ENCODE measurements at regions not wholly inside any gene's neighbourhood (a gene's known extent, or its start where the extent isn't known, plus 50 kb on each side); places are given as distances from the start of the nearest gene placed in this dataset.
A peak's percentile ranks its signal among the peaks of the same experiment; 100 is the strongest.

DNA sequence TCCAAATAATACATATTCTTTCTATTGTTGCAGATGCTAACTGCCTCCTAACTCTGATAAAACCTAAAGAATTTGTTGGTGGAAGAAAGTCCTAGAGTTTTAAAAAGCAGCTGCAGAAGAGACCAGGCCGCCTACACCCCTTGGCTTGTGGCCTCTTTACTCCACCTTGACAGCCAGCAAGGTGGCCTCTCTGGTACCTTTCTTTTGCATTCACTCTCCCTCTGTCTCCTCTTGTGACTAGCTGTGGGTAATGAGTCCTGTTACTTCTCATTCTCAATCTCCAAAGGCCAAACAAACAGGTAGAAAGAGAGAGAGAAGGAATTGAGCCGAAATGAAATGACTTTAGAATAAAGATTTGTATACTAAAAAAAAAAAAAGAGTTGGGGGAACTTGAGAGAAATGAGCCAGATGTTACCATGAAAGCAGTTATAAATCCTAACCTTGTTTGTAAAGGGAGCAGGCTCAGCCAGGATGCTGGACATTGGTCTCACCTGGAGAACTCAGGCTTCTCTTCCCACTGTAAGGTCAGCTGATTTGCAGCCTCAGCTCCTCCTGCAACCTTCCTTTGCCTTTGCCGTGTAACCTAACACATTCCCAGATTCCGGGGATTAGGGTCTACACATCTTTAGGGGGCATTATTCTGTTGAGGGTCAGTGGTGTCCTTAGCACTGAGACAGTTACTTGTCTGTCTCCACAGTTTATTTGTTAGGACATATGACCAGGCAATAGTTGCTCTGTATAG is 164.1 kb upstream of the IRF2BP2 start:
- H3K4me1 ChIP-seq (ENCODE audit: insufficient read depth, low read length, poor library complexity, severe bottlenecking), result peaks cover 6% of the 10 kb centered on the region
- no TSS peak for BruUV-seq (replicated peaks)
- DNase-seq (ENCODE audit: low spot score), result no peak
- peaks cover 28% of the 10 kb centered on the region for H3K27me3 ChIP-seq (replicated peaks; ENCODE audit: insufficient read depth, low read depth, low read length, poor library complexity)
- H3K4me3 ChIP-seq (ENCODE audit: low read depth, low read length, poor library complexity, severe bottlenecking), result no peak overlapping the region
- TF ChIP-seq, protein P1, sequence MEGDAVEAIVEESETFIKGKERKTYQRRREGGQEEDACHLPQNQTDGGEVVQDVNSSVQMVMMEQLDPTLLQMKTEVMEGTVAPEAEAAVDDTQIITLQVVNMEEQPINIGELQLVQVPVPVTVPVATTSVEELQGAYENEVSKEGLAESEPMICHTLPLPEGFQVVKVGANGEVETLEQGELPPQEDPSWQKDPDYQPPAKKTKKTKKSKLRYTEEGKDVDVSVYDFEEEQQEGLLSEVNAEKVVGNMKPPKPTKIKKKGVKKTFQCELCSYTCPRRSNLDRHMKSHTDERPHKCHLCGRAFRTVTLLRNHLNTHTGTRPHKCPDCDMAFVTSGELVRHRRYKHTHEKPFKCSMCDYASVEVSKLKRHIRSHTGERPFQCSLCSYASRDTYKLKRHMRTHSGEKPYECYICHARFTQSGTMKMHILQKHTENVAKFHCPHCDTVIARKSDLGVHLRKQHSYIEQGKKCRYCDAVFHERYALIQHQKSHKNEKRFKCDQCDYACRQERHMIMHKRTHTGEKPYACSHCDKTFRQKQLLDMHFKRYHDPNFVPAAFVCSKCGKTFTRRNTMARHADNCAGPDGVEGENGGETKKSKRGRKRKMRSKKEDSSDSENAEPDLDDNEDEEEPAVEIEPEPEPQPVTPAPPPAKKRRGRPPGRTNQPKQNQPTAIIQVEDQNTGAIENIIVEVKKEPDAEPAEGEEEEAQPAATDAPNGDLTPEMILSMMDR (conservative IDR thresholded peaks at IDR 0.05; ENCODE audit: low read depth, low read length), result no peak
- TF ChIP-seq EZH2 (IDR thresholded peaks at IDR 0.05; ENCODE audit: borderline replicate concordance, low read depth, low read length, poor library complexity, severe bottlenecking), result no peak
- H3K27ac ChIP-seq (ENCODE audit: low read depth, low read length, poor library complexity, severe bottlenecking), result no peak overlapping the region
- H3K36me3 ChIP-seq (ENCODE audit: insufficient read depth, low read length, poor library complexity, severe bottlenecking), result no peaks in the 10 kb centered on the region
- POLR2A ChIA-PET (ENCODE audit: low non-redundant PET), result no interaction called here
- intact Hi-C loops (cut with micrococcal nuclease; ENCODE audit: unreplicated experiment), result no loop called here
- CTCF ChIA-PET, result no interaction called here
- H3K9me3 ChIP-seq (ENCODE audit: low read depth, low read length, poor library complexity, severe bottlenecking), result no peaks in the 10 kb centered on the region

DNA sequence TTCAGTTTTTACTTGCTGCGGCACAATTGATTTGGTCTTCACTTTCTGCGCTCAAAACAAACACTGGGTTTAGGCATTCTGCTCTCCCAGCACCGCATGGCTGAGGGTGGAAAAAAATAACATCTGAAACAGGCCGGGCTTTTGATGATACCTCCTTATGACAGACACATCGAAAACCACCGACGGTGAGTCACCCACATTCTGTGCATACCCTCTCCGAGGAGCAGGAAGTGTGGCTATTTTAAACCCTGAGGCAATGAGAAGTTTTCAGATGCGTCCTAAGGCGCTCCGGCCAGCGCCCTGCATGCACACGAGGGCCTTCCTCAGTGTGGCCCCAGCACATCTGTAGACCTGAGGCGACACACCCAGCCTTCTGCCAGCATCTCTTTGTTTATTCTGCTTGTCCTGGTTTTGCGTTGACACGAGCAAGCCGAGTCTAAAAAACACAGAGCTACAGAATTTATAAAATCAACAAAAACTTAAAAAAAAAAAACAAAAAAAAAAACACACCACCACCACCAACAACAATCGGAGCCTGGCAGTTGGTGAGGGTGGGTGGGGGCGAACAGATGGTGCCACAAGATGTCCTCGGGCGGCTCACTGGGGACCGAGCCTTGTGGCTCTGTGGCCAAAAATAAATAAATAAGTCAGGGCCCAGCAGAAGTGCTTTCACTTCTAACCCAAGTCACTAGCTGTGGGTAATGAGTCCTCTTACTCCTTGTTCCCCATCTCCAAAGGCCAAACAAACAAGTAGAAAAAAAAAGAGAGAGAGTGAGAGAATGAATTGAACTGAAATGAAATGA is 162.6 kb upstream of the IRF2BP2 start:
- intact Hi-C loops (cut with micrococcal nuclease; ENCODE audit: unreplicated experiment), result no loop called here
- Histone ChIP-seq H3K27me3 (replicated peaks; ENCODE audit: insufficient read depth, low read depth, low read length, poor library complexity) (peaks cover 13% of the 10 kb centered on the region), H3K36me3 (ENCODE audit: insufficient read depth, low read length, poor library complexity, severe bottlenecking) (no peaks in the 10 kb centered on the region), H3K4me3 (ENCODE audit: low read depth, low read length, poor library complexity, severe bottlenecking) (no peak overlapping the region), H3K27ac (ENCODE audit: low read depth, low read length, poor library complexity, severe bottlenecking) (peak overlapping the region; percentile 32), H3K9me3 (ENCODE audit: low read depth, low read length, poor library complexity, severe bottlenecking) (no peaks in the 10 kb centered on the region), H3K4me1 (ENCODE audit: insufficient read depth, low read length, poor library complexity, severe bottlenecking) (peaks cover 6% of the 10 kb centered on the region)
- POLR2A ChIA-PET (ENCODE audit: low non-redundant PET), result no interaction called here
- BruUV-seq (replicated peaks), result no TSS peak
- CTCF ChIA-PET, result no interaction called here
- DNase-seq (ENCODE audit: low spot score), result peak; percentile 64
- TF ChIP-seq, protein P1 (conservative IDR thresholded peaks at IDR 0.05; ENCODE audit: low read depth, low read length), result no peak
- no peak for TF ChIP-seq EZH2 (IDR thresholded peaks at IDR 0.05; ENCODE audit: borderline replicate concordance, low read depth, low read length, poor library complexity, severe bottlenecking)

DNA sequence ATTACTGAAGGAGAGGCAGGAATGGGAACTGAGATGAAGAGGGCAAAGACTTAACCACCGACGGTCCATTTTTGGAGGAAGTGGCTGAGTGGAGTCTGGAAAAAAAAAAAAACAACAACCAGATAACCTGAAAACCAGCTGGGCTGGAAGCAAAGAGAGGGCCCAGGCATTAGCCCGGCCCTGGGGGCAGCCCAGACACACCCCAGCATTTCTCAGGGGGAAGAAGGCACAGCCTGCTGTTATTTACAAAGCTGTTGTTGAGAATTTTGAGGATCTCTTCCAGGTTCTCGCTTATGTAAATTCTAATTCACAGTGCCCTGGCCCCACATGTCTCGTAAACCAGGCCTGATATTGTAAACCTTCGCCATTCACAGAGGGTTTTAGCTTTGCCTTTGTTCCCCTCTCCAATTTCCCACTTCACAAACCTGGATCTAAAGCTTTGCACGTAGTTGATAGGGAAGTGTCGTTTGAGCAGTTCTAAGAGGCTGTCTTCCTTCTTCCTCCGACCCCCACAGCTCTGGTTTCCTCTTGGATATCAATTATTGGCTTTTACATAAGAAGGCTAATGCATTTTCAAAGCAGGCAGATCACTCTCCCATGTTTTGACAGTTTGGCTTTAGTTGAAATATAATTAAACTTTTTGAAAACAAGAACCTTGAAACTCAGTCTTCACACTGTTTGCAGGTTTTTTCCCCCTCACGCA is 161.8 kb upstream of the IRF2BP2 start:
- no peaks in the 10 kb centered on the region for H3K9me3 ChIP-seq (ENCODE audit: low read depth, low read length, poor library complexity, severe bottlenecking)
- H3K27me3 ChIP-seq (replicated peaks; ENCODE audit: insufficient read depth, low read depth, low read length, poor library complexity), result peaks cover 5% of the 10 kb centered on the region
- CTCF ChIA-PET, result no interaction called here
- H3K4me3 ChIP-seq (ENCODE audit: low read depth, low read length, poor library complexity, severe bottlenecking), result no peak overlapping the region
- H3K4me1 ChIP-seq (ENCODE audit: insufficient read depth, low read length, poor library complexity, severe bottlenecking), result peaks cover 6% of the 10 kb centered on the region
- peak overlapping the region; percentile 32 for H3K27ac ChIP-seq (ENCODE audit: low read depth, low read length, poor library complexity, severe bottlenecking)
- POLR2A ChIA-PET (ENCODE audit: low non-redundant PET), result no interaction called here
- peak; percentile 3 for DNase-seq (ENCODE audit: low spot score)
- no peak for TF ChIP-seq EZH2 (IDR thresholded peaks at IDR 0.05; ENCODE audit: borderline replicate concordance, low read depth, low read length, poor library complexity, severe bottlenecking)
- TF ChIP-seq, protein P1 (conservative IDR thresholded peaks at IDR 0.05; ENCODE audit: low read depth, low read length), result no peak
- no TSS peak for BruUV-seq (replicated peaks)
- intact Hi-C loops (cut with micrococcal nuclease; ENCODE audit: unreplicated experiment), result no loop called here
- H3K36me3 ChIP-seq (ENCODE audit: insufficient read depth, low read length, poor library complexity, severe bottlenecking), result no peaks in the 10 kb centered on the region
